RWPE2 (cell line): ENCODE measurements at regions not wholly inside any gene's neighbourhood (a gene's known extent, or its start where the extent isn't known, plus 50 kb on each side); places are given as distances from the start of the nearest gene placed in this dataset.

Experiments
- ATAC-seq: fragments of 200-7000 bp; cut with Tn5 transposase; 3 replicates; pipeline ENCODE4 v1.9.1; 2021; ENCODE audit warnings: low read depth
- DNase-seq: peaks from one replicate; pipeline ENCODE4 v3.0.0-alpha.2; 2020; ENCODE audit warnings: low spot score
- H3K27ac ChIP-seq: fragments of 450-650 bp; 2 replicates; pipeline ENCODE4 v1.5.1; 2017; ENCODE audit warnings: mild to moderate bottlenecking; ENCODE audit not compliant: poor library complexity, severe bottlenecking
- H3K27me3 ChIP-seq: fragments of 250-450 bp; sonication (Bioruptor Pico); 2 replicates; pipeline ENCODE4 v1.5.1; 2021; ENCODE audit warnings: mild to moderate bottlenecking, moderate library complexity; ENCODE audit not compliant: insufficient read depth, poor library complexity, severe bottlenecking
- H3K36me3 ChIP-seq: fragments of 250-450 bp; sonication (Bioruptor Pico); 2 replicates; pipeline ENCODE4 v1.5.1; 2020; ENCODE audit warnings: low read depth, mild to moderate bottlenecking, moderate library complexity
- H3K4me1 ChIP-seq: fragments of 250-450 bp; sonication (Bioruptor Pico); 2 replicates; pipeline ENCODE4 v1.5.1; 2021; ENCODE audit warnings: mild to moderate bottlenecking, moderate library complexity; ENCODE audit not compliant: insufficient read depth, poor library complexity, severe bottlenecking
- H3K4me3 ChIP-seq: fragments of 250-450 bp; sonication (Bioruptor Pico); 2 replicates; pipeline ENCODE4 v1.5.1; 2021; ENCODE audit warnings: mild to moderate bottlenecking, moderate library complexity; ENCODE audit not compliant: severe bottlenecking
- H3K9me3 ChIP-seq: fragments of 250-450 bp; sonication (Bioruptor Pico); 2 replicates; pipeline ENCODE4 v1.5.1; 2021; ENCODE audit warnings: mild to moderate bottlenecking, moderate library complexity; ENCODE audit not compliant: severe bottlenecking
- TF ChIP-seq, protein P1 (sequence below): fragments of 450-650 bp; IDR thresholded peaks from one replicate; pipeline ENCODE4 v1.5.1; 2017; ENCODE audit warnings: mild to moderate bottlenecking, moderate library complexity; ENCODE audit not compliant: poor library complexity, severe bottlenecking

DNA sequence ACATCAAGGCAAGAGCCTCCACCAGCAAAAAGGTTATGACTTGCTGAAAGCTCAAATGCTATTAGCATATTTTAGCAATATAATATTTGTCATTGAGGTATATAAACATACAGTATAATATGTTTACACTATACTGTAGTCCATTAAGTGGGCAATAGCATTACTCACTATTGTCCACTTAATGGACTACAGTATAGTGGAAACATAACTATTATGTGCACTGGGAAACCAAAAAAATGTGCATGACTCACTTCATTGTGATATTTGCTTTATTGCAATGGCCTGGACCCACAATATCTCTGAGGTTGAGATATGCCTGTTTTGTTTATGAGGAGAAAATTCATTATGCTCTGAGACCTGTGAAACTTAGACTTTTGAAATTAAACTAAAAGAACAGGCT, 300.0 kb downstream of the BARHL2 start:
- TF ChIP-seq, protein P1, sequence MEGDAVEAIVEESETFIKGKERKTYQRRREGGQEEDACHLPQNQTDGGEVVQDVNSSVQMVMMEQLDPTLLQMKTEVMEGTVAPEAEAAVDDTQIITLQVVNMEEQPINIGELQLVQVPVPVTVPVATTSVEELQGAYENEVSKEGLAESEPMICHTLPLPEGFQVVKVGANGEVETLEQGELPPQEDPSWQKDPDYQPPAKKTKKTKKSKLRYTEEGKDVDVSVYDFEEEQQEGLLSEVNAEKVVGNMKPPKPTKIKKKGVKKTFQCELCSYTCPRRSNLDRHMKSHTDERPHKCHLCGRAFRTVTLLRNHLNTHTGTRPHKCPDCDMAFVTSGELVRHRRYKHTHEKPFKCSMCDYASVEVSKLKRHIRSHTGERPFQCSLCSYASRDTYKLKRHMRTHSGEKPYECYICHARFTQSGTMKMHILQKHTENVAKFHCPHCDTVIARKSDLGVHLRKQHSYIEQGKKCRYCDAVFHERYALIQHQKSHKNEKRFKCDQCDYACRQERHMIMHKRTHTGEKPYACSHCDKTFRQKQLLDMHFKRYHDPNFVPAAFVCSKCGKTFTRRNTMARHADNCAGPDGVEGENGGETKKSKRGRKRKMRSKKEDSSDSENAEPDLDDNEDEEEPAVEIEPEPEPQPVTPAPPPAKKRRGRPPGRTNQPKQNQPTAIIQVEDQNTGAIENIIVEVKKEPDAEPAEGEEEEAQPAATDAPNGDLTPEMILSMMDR: no peak
- Histone ChIP-seq H3K27me3 (peaks cover 5% of the 10 kb centered on the region), H3K9me3 (no peaks in the 10 kb centered on the region), H3K27ac (no peak overlapping the region), H3K4me3 (no peak overlapping the region), H3K36me3 (no peaks in the 10 kb centered on the region), H3K4me1 (no peaks in the 10 kb centered on the region)
- ATAC-seq (peak; percentile 71), DNase-seq (no peak)

DNA sequence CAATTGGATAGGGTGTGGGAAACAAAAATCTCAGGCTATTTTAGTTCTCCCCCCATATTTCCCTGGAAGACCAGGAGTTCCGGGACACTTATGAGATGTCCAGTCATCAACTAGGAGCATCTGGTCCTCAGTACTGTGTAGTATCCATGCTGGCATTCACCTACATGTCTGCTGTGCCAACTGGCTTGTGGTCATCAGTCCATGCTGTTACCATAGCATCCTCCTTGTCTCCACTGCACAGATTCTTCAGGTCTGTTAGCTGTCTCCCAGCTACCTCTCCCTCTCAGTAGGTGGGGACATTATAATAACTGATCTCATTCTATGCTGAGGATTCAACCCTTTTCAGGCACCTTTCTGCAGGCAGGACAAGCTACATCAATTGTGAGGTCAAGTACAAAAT, 302.9 kb downstream of the BARHL2 start:
- Histone ChIP-seq H3K9me3 (no peaks in the 10 kb centered on the region), H3K27ac (no peak overlapping the region), H3K27me3 (no peaks in the 10 kb centered on the region), H3K36me3 (no peaks in the 10 kb centered on the region), H3K4me3 (no peak overlapping the region), H3K4me1 (no peaks in the 10 kb centered on the region)
- ATAC-seq: no peak
- TF ChIP-seq, protein P1: no peak
- DNase-seq: no peak

DNA sequence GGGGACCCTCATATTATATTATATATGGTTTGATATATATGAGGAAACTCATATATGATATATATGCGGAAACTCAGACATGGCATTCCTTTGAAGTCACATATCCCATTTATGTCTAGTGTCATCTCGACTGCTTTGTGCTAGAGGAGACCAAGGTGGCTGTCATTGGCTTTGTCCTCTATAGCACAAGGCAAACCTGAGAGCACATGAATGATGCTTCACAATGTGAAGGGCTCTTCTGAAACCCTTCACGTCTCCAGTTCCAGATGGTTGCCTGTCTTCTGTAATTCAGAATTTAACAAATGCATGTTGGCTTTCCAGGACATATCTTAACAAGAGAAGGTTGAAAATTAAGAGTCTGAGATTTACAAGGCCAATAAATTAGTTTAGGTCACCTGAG, 303.6 kb downstream of the BARHL2 start:
- TF ChIP-seq, protein P1: no peak
- no peaks in the 10 kb centered on the region for H3K4me1 ChIP-seq
- DNase-seq (no peak), ATAC-seq (no peak)
- H3K27ac ChIP-seq: no peak overlapping the region
- no peak overlapping the region for H3K4me3 ChIP-seq
- no peaks in the 10 kb centered on the region for H3K9me3 ChIP-seq
- H3K36me3 ChIP-seq: no peaks in the 10 kb centered on the region
- no peaks in the 10 kb centered on the region for H3K27me3 ChIP-seq

DNA sequence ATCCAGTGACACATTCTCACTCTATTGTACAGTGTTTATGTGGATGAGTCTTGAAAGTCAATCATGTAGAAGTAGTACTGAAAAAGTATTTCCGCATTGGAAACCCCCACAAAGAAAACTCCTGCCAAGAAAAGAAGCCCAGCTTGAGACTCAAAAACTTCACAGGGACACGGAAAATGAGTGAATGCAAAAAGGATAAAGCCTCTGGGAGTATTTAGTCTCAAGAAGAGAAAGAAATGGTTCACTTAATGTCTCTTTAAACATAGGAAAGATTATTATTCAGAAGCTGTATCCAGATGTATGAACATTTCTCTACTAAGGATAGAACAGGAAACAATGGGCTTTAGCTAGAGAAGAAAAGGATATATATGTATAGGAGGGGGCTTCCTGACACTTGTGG, 304.5 kb downstream of the BARHL2 start:
- DNase-seq (no peak), ATAC-seq (no peak)
- H3K36me3 ChIP-seq: no peaks in the 10 kb centered on the region
- H3K27ac ChIP-seq: no peak overlapping the region
- no peaks in the 10 kb centered on the region for H3K9me3 ChIP-seq
- no peak overlapping the region for H3K4me3 ChIP-seq
- TF ChIP-seq, protein P1: no peak
- no peaks in the 10 kb centered on the region for H3K27me3 ChIP-seq
- no peaks in the 10 kb centered on the region for H3K4me1 ChIP-seq

DNA sequence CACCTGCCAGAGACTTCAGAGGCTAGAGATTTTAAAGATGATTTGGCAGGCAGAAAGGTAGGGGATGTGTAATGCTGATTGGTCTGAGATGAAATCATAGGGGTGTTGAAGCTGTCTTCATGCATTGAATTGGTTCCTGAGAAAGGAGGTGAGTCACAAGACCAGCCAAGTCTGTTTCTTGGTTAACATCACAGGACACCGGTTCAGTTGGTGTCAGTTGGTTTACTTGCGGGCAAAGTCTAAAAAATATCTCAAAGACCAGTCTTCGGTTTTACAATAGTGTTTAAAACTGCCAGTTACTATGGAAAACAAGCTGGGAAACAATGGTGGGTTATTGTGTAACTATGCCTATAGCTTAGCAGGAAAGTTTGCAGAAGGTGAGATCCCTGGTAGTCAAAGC, 305.9 kb downstream of the BARHL2 start:
- H3K36me3 ChIP-seq: no peaks in the 10 kb centered on the region
- DNase-seq (no peak), ATAC-seq (no peak)
- TF ChIP-seq, protein P1: no peak
- no peaks in the 10 kb centered on the region for H3K9me3 ChIP-seq
- no peaks in the 10 kb centered on the region for H3K27me3 ChIP-seq
- no peak overlapping the region for H3K4me3 ChIP-seq
- H3K4me1 ChIP-seq: no peaks in the 10 kb centered on the region
- no peak overlapping the region for H3K27ac ChIP-seq
